Osteocyte (in vitro differentiated cells): ENCODE measurements at regions not wholly inside any gene's neighbourhood (a gene's known extent, or its start where the extent isn't known, plus 50 kb on each side); places are given as distances from the start of the nearest gene placed in this dataset.
"Not testable (repeated sequence)": the region's sequence is repeated elsewhere in the genome, so short reads cannot be mapped to it uniquely, and the experiment has no call there.

Source experiments
- DNase-seq: peaks from one replicate; pipeline ENCODE4 v3.0.0; 2021; ENCODE audit warnings: mixed read lengths; ENCODE audit not compliant: unreplicated experiment; ENCODE audit errors: extremely low spot score
- H3K27ac Mint-ChIP-seq: one replicate; pipeline ENCODE4 v1.8.0; 2021; ENCODE audit warnings: mild to moderate bottlenecking, mixed read lengths; ENCODE audit not compliant: unreplicated experiment
- H3K27me3 Mint-ChIP-seq: one replicate; pipeline ENCODE4 v1.8.0; 2021; ENCODE audit warnings: mixed read lengths; ENCODE audit not compliant: unreplicated experiment
- H3K36me3 Mint-ChIP-seq: one replicate; pipeline ENCODE4 v1.8.0; 2021; ENCODE audit warnings: mixed read lengths; ENCODE audit not compliant: unreplicated experiment
- H3K4me1 Mint-ChIP-seq: one replicate; pipeline ENCODE4 v1.8.0; 2021; ENCODE audit warnings: mixed read lengths; ENCODE audit not compliant: unreplicated experiment
- H3K4me3 Mint-ChIP-seq: one replicate; pipeline ENCODE4 v1.8.0; 2021; ENCODE audit warnings: mild to moderate bottlenecking, moderate library complexity, mixed read lengths; ENCODE audit not compliant: unreplicated experiment
- H3K9me3 Mint-ChIP-seq: one replicate; pipeline ENCODE4 v1.8.0; 2021; ENCODE audit warnings: mixed read lengths; ENCODE audit not compliant: unreplicated experiment
- TF ChIP-seq, protein P1 (sequence below): fragments of 200-600 bp; sonication (generic); IDR thresholded peaks from 2 replicates; pipeline ENCODE4 v1.5.0; 2021; ENCODE audit warnings: antibody characterized with exemption, mild to moderate bottlenecking, moderate library complexity

- no peak for DNase-seq
- no peak overlapping the region for H3K27ac Mint-ChIP-seq
- no peak overlapping the region for H3K4me3 Mint-ChIP-seq
- no peaks in the 10 kb centered on the region for H3K36me3 Mint-ChIP-seq
- TF ChIP-seq, protein P1, sequence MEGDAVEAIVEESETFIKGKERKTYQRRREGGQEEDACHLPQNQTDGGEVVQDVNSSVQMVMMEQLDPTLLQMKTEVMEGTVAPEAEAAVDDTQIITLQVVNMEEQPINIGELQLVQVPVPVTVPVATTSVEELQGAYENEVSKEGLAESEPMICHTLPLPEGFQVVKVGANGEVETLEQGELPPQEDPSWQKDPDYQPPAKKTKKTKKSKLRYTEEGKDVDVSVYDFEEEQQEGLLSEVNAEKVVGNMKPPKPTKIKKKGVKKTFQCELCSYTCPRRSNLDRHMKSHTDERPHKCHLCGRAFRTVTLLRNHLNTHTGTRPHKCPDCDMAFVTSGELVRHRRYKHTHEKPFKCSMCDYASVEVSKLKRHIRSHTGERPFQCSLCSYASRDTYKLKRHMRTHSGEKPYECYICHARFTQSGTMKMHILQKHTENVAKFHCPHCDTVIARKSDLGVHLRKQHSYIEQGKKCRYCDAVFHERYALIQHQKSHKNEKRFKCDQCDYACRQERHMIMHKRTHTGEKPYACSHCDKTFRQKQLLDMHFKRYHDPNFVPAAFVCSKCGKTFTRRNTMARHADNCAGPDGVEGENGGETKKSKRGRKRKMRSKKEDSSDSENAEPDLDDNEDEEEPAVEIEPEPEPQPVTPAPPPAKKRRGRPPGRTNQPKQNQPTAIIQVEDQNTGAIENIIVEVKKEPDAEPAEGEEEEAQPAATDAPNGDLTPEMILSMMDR, result no peak
- peaks cover 21% of the 10 kb centered on the region for H3K27me3 Mint-ChIP-seq
- H3K9me3 Mint-ChIP-seq, result no peaks in the 10 kb centered on the region
- H3K4me1 Mint-ChIP-seq, result no peaks in the 10 kb centered on the region
Measured at GRCh38 chr3:152682477-152682876, 152.5 kb upstream of the P2RY1 start.

DNA sequence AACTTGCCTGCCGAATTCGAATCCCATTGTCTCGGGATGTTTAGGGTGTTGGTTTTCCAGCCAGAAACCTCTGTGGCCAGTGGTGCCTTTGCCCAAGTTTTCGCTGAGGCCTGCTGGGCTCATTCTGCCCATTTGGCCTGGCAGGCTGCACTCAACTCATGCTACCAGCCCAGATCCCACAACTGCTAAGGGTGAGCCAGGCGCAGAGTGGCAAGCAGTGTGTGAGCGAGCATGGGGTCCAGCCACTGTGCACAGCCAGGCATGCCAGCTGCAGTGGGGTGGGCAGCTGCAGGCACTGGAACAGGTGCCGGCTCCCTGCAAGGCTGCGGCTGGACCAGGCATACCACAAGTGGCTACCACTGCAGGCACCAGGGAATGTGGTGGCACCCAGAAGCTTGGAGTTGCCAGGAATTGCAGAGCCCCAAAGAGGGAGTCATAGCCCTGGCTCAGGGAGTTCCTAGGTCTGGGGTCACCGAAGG is 151.4 kb upstream of the P2RY1 start:
- Mint-ChIP-seq H3K4me1 (peaks cover 7% of the 10 kb centered on the region), H3K4me3 (no peak overlapping the region), H3K9me3 (no peaks in the 10 kb centered on the region), H3K27me3 (peaks cover 15% of the 10 kb centered on the region), H3K36me3 (no peaks in the 10 kb centered on the region), H3K27ac (no peak overlapping the region)
- no peak for DNase-seq
- TF ChIP-seq, protein P1, result no peak

- Mint-ChIP-seq H3K27me3 (peaks cover 15% of the 10 kb centered on the region), H3K4me3 (no peak overlapping the region), H3K4me1 (peaks cover 14% of the 10 kb centered on the region), H3K27ac (no peak overlapping the region), H3K9me3 (no peaks in the 10 kb centered on the region), H3K36me3 (no peaks in the 10 kb centered on the region)
- TF ChIP-seq, protein P1, result no peak
- no peak for DNase-seq
Measured at GRCh38 chr3:152684279-152684678, 150.7 kb upstream of the P2RY1 start.

- peak overlapping the region; percentile 63 for H3K27ac Mint-ChIP-seq
- TF ChIP-seq, protein P1, result no peak
- peaks cover 16% of the 10 kb centered on the region for H3K4me1 Mint-ChIP-seq
- H3K9me3 Mint-ChIP-seq, result peaks cover 8% of the 10 kb centered on the region
- no peaks in the 10 kb centered on the region for H3K27me3 Mint-ChIP-seq
- H3K4me3 Mint-ChIP-seq, result no peak overlapping the region
- no peak for DNase-seq
- no peaks in the 10 kb centered on the region for H3K36me3 Mint-ChIP-seq
Measured at GRCh38 chr3:152688313-152688712, 146.6 kb upstream of the P2RY1 start.

GRCh38 chr3:152692326-152692725 is 142.6 kb upstream of the P2RY1 start:
- not testable (repeated sequence) for DNase-seq, H3K27ac Mint-ChIP-seq, H3K4me3 Mint-ChIP-seq, H3K36me3 Mint-ChIP-seq, H3K9me3 Mint-ChIP-seq, H3K27me3 Mint-ChIP-seq
- peaks cover 16% of the 10 kb centered on the region for H3K4me1 Mint-ChIP-seq

GRCh38 chr3:152693521-152694250 is 141.2 kb upstream of the P2RY1 start:
- H3K27ac Mint-ChIP-seq, H3K4me1 Mint-ChIP-seq, H3K4me3 Mint-ChIP-seq, H3K36me3 Mint-ChIP-seq, H3K27me3 Mint-ChIP-seq, DNase-seq, H3K9me3 Mint-ChIP-seq: not testable (repeated sequence)
